WTC11 (cell line): ENCODE measurements at regions not wholly inside any gene's neighbourhood (a gene's known extent, or its start where the extent isn't known, plus 50 kb on each side); places are given as distances from the start of the nearest gene placed in this dataset.
"Not testable (repeated sequence)": the region's sequence is repeated elsewhere in the genome, so short reads cannot be mapped to it uniquely, and the experiment has no call there.

Experiments used
- ATAC-seq: fragments of 200-7000 bp; cut with Tn5 transposase; 2 replicates; pipeline ENCODE4 v1.10.0; 2021; ENCODE audit warnings: mild to moderate bottlenecking, moderate library complexity
- CTCF ChIA-PET: fragments of 300-600 bp; sonication (Branson Sonifier 250); formaldehyde crosslinking; loops from one replicate; lab custom pipeline; 2021; ENCODE audit warnings: antibody characterized with exemption; lab: Charles Lee
- POLR2A ChIA-PET: fragments of 350-600 bp; sonication (Branson Sonifier 250); formaldehyde crosslinking; loops from one replicate; lab custom pipeline; 2021; ENCODE audit warnings: antibody characterized with exemption; lab: Charles Lee
- DNase-seq: peaks from one replicate; pipeline ENCODE4 v3.0.0; 2021; ENCODE audit warnings: low spot score
- H3K27ac Mint-ChIP-seq: 2 replicates; pipeline ENCODE4 v1.8.0; 2021; ENCODE audit warnings: mixed read lengths
- H3K27me3 Mint-ChIP-seq: 2 replicates; pipeline ENCODE4 v1.8.0; 2021; ENCODE audit warnings: low read depth, mild to moderate bottlenecking, moderate library complexity, mixed read lengths
- H3K36me3 Mint-ChIP-seq: 2 replicates; pipeline ENCODE4 v1.8.0; 2021; ENCODE audit warnings: mixed read lengths
- H3K4me1 Mint-ChIP-seq: 2 replicates; pipeline ENCODE4 v1.8.0; 2022; ENCODE audit warnings: mixed read lengths
- H3K4me3 Mint-ChIP-seq: 2 replicates; pipeline ENCODE4 v1.8.0; 2021; ENCODE audit warnings: mild to moderate bottlenecking, moderate library complexity, mixed read lengths
- H3K9me3 Mint-ChIP-seq: 2 replicates; pipeline ENCODE4 v1.8.0; 2021; ENCODE audit warnings: mixed read lengths
- ATF3 ChIP-seq: sonication (generic); formaldehyde crosslinking; conservative IDR thresholded peaks from 2 replicates; pipeline ENCODE4 v1.8.1; 2022; ENCODE audit warnings: mild to moderate bottlenecking, missing genetic modification reagents
- ATF6 ChIP-seq: sonication (generic); formaldehyde crosslinking; IDR thresholded peaks from 2 replicates; pipeline ENCODE4 v1.8.1; 2023; ENCODE audit warnings: mild to moderate bottlenecking, missing genetic modification reagents
- CBFB ChIP-seq: sonication (generic); formaldehyde crosslinking; IDR thresholded peaks from 2 replicates; pipeline ENCODE4 v1.8.1; 2022; ENCODE audit warnings: mild to moderate bottlenecking, low read depth, missing genetic modification reagents
- E2F4 ChIP-seq: sonication (generic); formaldehyde crosslinking; IDR thresholded peaks from 2 replicates; pipeline ENCODE4 v1.8.1; 2022; ENCODE audit warnings: low read depth, mild to moderate bottlenecking, moderate library complexity, missing genetic modification reagents, borderline replicate concordance
- FOXK1 ChIP-seq: sonication (generic); formaldehyde crosslinking; IDR thresholded peaks from 2 replicates; pipeline ENCODE4 v1.8.0; 2022; ENCODE audit warnings: mild to moderate bottlenecking, moderate library complexity, missing genetic modification reagents
- GABPB1 ChIP-seq: sonication (generic); formaldehyde crosslinking; IDR thresholded peaks from 2 replicates; pipeline ENCODE4 v1.8.1; 2023; ENCODE audit warnings: mild to moderate bottlenecking, missing genetic modification reagents
- TCF7 ChIP-seq: sonication (generic); formaldehyde crosslinking; IDR thresholded peaks from 2 replicates; pipeline ENCODE4 v1.8.0; 2022; ENCODE audit warnings: mild to moderate bottlenecking, low read depth, missing genetic modification reagents, moderate library complexity
- TEAD4 ChIP-seq: sonication (generic); formaldehyde crosslinking; IDR thresholded peaks from 2 replicates; pipeline ENCODE4 v1.8.0; 2022; ENCODE audit warnings: mild to moderate bottlenecking, missing genetic modification reagents
- ZNF425 ChIP-seq: fragments of 250-450 bp; sonication (Bioruptor Pico); conservative IDR thresholded peaks from 2 replicates; pipeline ENCODE4 v1.9.0; 2021; ENCODE audit warnings: mild to moderate bottlenecking
- TF ChIP-seq, protein P1 (sequence below): sonication (generic); formaldehyde crosslinking; IDR thresholded peaks from 2 replicates; pipeline ENCODE4 v1.8.0; 2023; ENCODE audit warnings: mild to moderate bottlenecking, missing genetic modification reagents
- TF ChIP-seq, protein P2 (sequence below): sonication (generic); formaldehyde crosslinking; IDR thresholded peaks from 2 replicates; pipeline ENCODE4 v1.8.0; 2022; ENCODE audit warnings: mild to moderate bottlenecking, missing genetic modification reagents
- TF ChIP-seq, protein P3 (sequence below): fragments of 200-600 bp; IDR thresholded peaks from 2 replicates; pipeline ENCODE4 v1.8.0; 2022; ENCODE audit warnings: antibody characterized with exemption
- TF ChIP-seq, protein P4 (sequence below): sonication (generic); formaldehyde crosslinking; IDR thresholded peaks from 2 replicates; pipeline ENCODE4 v1.8.1; 2023; ENCODE audit warnings: mild to moderate bottlenecking, missing genetic modification reagents

DNA sequence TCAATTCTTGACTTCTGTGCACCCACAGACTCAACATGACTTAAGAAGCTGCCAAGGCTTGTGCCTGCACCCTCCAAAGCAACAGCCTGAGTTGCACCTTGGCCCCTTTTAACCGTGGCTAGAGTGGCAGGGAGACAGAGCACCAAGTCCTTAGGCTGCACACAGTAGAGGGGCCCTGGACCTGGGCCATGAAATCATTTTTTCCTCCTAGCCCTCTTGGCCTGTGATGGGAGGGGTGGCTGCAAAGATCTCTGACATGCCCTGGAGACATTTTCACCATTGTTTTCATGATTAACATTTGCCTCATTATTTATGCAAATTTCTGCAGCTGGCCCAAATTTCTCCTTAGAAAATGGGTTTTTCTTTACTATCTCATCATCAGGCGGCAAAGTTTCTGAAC lies 836.8 kb downstream of the ZPLD1 start:
- H3K27me3 Mint-ChIP-seq: no peaks in the 10 kb centered on the region; the same call in 1 of the 2 replicates
- TF ChIP-seq TEAD4 (CRISPR knock-in tag): no peak
- TF ChIP-seq, protein P1, sequence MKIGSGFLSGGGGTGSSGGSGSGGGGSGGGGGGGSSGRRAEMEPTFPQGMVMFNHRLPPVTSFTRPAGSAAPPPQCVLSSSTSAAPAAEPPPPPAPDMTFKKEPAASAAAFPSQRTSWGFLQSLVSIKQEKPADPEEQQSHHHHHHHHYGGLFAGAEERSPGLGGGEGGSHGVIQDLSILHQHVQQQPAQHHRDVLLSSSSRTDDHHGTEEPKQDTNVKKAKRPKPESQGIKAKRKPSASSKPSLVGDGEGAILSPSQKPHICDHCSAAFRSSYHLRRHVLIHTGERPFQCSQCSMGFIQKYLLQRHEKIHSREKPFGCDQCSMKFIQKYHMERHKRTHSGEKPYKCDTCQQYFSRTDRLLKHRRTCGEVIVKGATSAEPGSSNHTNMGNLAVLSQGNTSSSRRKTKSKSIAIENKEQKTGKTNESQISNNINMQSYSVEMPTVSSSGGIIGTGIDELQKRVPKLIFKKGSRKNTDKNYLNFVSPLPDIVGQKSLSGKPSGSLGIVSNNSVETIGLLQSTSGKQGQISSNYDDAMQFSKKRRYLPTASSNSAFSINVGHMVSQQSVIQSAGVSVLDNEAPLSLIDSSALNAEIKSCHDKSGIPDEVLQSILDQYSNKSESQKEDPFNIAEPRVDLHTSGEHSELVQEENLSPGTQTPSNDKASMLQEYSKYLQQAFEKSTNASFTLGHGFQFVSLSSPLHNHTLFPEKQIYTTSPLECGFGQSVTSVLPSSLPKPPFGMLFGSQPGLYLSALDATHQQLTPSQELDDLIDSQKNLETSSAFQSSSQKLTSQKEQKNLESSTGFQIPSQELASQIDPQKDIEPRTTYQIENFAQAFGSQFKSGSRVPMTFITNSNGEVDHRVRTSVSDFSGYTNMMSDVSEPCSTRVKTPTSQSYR (CRISPR knock-in tag): no peak
- no peak for TF ChIP-seq ATF6 (CRISPR knock-in tag)
- no peak for TF ChIP-seq ATF3 (CRISPR knock-in tag)
- no peak for TF ChIP-seq CBFB (CRISPR knock-in tag)
- TF ChIP-seq FOXK1: no peak
- no peak for TF ChIP-seq TCF7 (CRISPR knock-in tag)
- TF ChIP-seq ZNF425 (CRISPR knock-in tag): no peak
- TF ChIP-seq E2F4 (CRISPR knock-in tag): no peak
- TF ChIP-seq, protein P2, sequence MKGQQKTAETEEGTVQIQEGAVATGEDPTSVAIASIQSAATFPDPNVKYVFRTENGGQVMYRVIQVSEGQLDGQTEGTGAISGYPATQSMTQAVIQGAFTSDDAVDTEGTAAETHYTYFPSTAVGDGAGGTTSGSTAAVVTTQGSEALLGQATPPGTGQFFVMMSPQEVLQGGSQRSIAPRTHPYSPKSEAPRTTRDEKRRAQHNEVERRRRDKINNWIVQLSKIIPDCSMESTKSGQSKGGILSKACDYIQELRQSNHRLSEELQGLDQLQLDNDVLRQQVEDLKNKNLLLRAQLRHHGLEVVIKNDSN (CRISPR knock-in tag): no peak
- TF ChIP-seq GABPB1: no peak
- no peak overlapping the region for H3K27ac Mint-ChIP-seq
- ChIA-PET CTCF (no interaction called here), POLR2A (no interaction called here)
- H3K4me3 Mint-ChIP-seq: no peak overlapping the region
- ATAC-seq: no peak
- peaks cover 35% of the 10 kb centered on the region for H3K36me3 Mint-ChIP-seq
- no peak for DNase-seq
- H3K4me1 Mint-ChIP-seq: no peaks in the 10 kb centered on the region
- H3K9me3 Mint-ChIP-seq: peaks cover 63% of the 10 kb centered on the region

DNA sequence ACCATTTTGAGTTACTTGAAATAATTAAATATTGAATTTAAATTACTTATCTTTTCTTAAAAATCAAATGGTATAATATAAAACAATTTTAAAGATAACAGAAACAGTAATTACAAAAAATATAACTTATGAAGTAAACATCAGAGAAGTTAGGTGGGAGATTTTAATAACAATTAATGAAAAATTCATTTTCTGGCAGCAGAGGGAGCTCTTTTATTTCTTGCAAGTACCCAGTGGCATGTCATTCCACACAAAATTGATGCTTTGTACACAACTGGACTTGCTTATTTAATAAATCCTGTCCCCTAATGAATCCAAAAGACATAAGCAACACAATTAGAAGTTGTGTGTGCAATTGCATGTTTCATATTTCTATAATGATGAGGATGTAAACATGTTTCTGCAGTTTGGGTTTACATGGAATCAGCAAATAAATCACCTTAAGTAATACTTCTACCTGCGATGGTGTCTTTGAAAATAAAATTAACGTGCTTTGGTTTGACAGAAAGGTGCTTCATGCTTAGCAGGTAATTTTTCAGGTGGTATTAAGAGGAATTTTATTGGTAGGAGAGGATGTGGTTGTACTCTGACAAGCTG lies 861.3 kb downstream of the ZPLD1 start:
- ChIA-PET POLR2A (no interaction called here), CTCF (interaction anchor here (0.6 to 3.0 kb wide), 4 partner anchors 10 to 623 kb away, joined by 3 to 13 read pairs (median 3); no protein-coding TSS in a partner anchor)
- H3K4me3 Mint-ChIP-seq: no peak overlapping the region
- ATAC-seq: no peak
- no peak overlapping the region for H3K27ac Mint-ChIP-seq
- H3K4me1 Mint-ChIP-seq: 0 out of 2 replicates have a peak, but pooled peaks cover 7% of the 10 kb centered on the region
- TF ChIP-seq, protein P3, sequence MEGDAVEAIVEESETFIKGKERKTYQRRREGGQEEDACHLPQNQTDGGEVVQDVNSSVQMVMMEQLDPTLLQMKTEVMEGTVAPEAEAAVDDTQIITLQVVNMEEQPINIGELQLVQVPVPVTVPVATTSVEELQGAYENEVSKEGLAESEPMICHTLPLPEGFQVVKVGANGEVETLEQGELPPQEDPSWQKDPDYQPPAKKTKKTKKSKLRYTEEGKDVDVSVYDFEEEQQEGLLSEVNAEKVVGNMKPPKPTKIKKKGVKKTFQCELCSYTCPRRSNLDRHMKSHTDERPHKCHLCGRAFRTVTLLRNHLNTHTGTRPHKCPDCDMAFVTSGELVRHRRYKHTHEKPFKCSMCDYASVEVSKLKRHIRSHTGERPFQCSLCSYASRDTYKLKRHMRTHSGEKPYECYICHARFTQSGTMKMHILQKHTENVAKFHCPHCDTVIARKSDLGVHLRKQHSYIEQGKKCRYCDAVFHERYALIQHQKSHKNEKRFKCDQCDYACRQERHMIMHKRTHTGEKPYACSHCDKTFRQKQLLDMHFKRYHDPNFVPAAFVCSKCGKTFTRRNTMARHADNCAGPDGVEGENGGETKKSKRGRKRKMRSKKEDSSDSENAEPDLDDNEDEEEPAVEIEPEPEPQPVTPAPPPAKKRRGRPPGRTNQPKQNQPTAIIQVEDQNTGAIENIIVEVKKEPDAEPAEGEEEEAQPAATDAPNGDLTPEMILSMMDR: peak; percentile 20; the same call in 1 of the 2 replicates
- TF ChIP-seq, protein P4, sequence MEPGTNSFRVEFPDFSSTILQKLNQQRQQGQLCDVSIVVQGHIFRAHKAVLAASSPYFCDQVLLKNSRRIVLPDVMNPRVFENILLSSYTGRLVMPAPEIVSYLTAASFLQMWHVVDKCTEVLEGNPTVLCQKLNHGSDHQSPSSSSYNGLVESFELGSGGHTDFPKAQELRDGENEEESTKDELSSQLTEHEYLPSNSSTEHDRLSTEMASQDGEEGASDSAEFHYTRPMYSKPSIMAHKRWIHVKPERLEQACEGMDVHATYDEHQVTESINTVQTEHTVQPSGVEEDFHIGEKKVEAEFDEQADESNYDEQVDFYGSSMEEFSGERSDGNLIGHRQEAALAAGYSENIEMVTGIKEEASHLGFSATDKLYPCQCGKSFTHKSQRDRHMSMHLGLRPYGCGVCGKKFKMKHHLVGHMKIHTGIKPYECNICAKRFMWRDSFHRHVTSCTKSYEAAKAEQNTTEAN (CRISPR knock-in tag): no peak
- H3K27me3 Mint-ChIP-seq: no peaks in the 10 kb centered on the region; the same call in 1 of the 2 replicates
- no peaks in the 10 kb centered on the region for H3K9me3 Mint-ChIP-seq
- DNase-seq: no peak
- no peaks in the 10 kb centered on the region for H3K36me3 Mint-ChIP-seq

GRCh38 chr3:103297502-103297901 lies 862.7 kb downstream of the ZPLD1 start:
- H3K36me3 Mint-ChIP-seq, ATAC-seq, DNase-seq, H3K4me3 Mint-ChIP-seq, H3K4me1 Mint-ChIP-seq, H3K9me3 Mint-ChIP-seq, H3K27me3 Mint-ChIP-seq, H3K27ac Mint-ChIP-seq, POLR2A ChIA-PET: not testable (repeated sequence)
- CTCF ChIA-PET: interaction anchor here (1.1 to 3.0 kb wide), 2 partner anchors 90 to 113 kb away, joined by 3 to 13 read pairs; no protein-coding TSS in a partner anchor
